ENCODE measurements at regions not wholly inside any gene's neighbourhood (a gene's known extent, or its start where the extent isn't known, plus 50 kb on each side); places are given as distances from the start of the nearest gene placed in this dataset.
"Not testable (repeated sequence)": the region's sequence is repeated elsewhere in the genome, so short reads cannot be mapped to it uniquely, and the experiment has no call there.

- DNase-seq (ENCODE audit: low read depth): no peak
Measured at GRCh38 chr10:3977761-3978160, 192.8 kb upstream of the KLF6 start.

- no peak for DNase-seq (ENCODE audit: low read depth)
Measured at GRCh38 chr10:3976718-3977117, 191.7 kb upstream of the KLF6 start.

- DNase-seq (ENCODE audit: low read depth): no peak
Measured at GRCh38 chr10:3976171-3976570, 191.2 kb upstream of the KLF6 start.

- DNase-seq (ENCODE audit: low read depth): no peak
Measured at GRCh38 chr10:3975016-3975415, 190.0 kb upstream of the KLF6 start.

- no peak for DNase-seq (ENCODE audit: low read depth)
Measured at GRCh38 chr10:3972460-3973301, 187.7 kb upstream of the KLF6 start.

- no peak for DNase-seq (ENCODE audit: low read depth)
Measured at GRCh38 chr10:3971713-3972112, 186.7 kb upstream of the KLF6 start.

GRCh38 chr10:3969876-3970666 lies 185.1 kb upstream of the KLF6 start:
- no peak for DNase-seq (ENCODE audit: low read depth)

- DNase-seq (ENCODE audit: low read depth): no peak
Measured at GRCh38 chr10:3968727-3969126, 183.7 kb upstream of the KLF6 start.

- DNase-seq (ENCODE audit: low read depth): no peak
Measured at GRCh38 chr10:3964516-3964915, 179.5 kb upstream of the KLF6 start.

- DNase-seq (ENCODE audit: low read depth): no peak
Measured at GRCh38 chr10:3963191-3963673, 178.2 kb upstream of the KLF6 start.

- no peak for DNase-seq (ENCODE audit: low read depth)
Measured at GRCh38 chr10:3961082-3961481, 176.1 kb upstream of the KLF6 start.

GRCh38 chr10:3960496-3960895 lies 175.5 kb upstream of the KLF6 start:
- DNase-seq (ENCODE audit: low read depth): no peak

- DNase-seq (ENCODE audit: low read depth): no peak
Measured at GRCh38 chr10:3959370-3960325, 174.6 kb upstream of the KLF6 start.

- DNase-seq (ENCODE audit: low read depth): no peak
Measured at GRCh38 chr10:3958472-3958996, 173.5 kb upstream of the KLF6 start.

GRCh38 chr10:3955955-3956617 lies 171.1 kb upstream of the KLF6 start:
- no peak for DNase-seq (ENCODE audit: low read depth)

- no peak for DNase-seq (ENCODE audit: low read depth)
Measured at GRCh38 chr10:3955493-3955892, 170.5 kb upstream of the KLF6 start.

GRCh38 chr10:3954615-3955014 lies 169.6 kb upstream of the KLF6 start:
- no peak for DNase-seq (ENCODE audit: low read depth)

- not testable (repeated sequence) for DNase-seq (ENCODE audit: low read depth)
Measured at GRCh38 chr10:3954007-3954406, 169.0 kb upstream of the KLF6 start.

GRCh38 chr10:3951993-3952392 lies 167.0 kb upstream of the KLF6 start:
- DNase-seq (ENCODE audit: low read depth): no peak

- DNase-seq (ENCODE audit: low read depth): no peak
Measured at GRCh38 chr10:3950676-3951275, 165.8 kb upstream of the KLF6 start.

All from myocyte (in vitro differentiated cells).